ENCODE measurements at regions not wholly inside any gene's neighbourhood (a gene's known extent, or its start where the extent isn't known, plus 50 kb on each side); places are given as distances from the start of the nearest gene placed in this dataset.

GRCh38 chr9:30928045-30928444, 1456.4 kb upstream of the ACO1 start:
- no peak for FAIRE-seq
- ChIA-PET RAD21 (ENCODE audit: unreplicated experiment) (no interaction called here), POLR2A (no interaction called here), CTCF (no interaction called here), SMC1A (ENCODE audit: uncharacterized antibody, unreplicated experiment) (no interaction called here)
- no peak overlapping the region for H3K4me2 ChIP-seq (ENCODE audit: control insufficient read depth, insufficient read depth)
- TF ChIP-seq ZBTB33 (IDR thresholded peaks at IDR 0.05) = no peak
- no peak for TF ChIP-seq MYB (IDR thresholded peaks at IDR 0.05; ENCODE audit: borderline replicate concordance, low read depth, low read length)
- no peak for TF ChIP-seq FOS (IDR thresholded peaks at IDR 0.05; ENCODE audit: borderline replicate concordance, extremely low read depth, insufficient read length)
- H3K79me2 ChIP-seq (ENCODE audit: control insufficient read depth, insufficient read depth, low read length) = no peaks in the 10 kb centered on the region
- no peaks in the 10 kb centered on the region for H3K27me3 ChIP-seq (replicated peaks in 1 of 2; ENCODE audit: control insufficient read depth in 2 of 2, insufficient read depth in 2 of 2, low read length in 1 of 2)
- no peaks in the 10 kb centered on the region for H4K20me1 ChIP-seq (ENCODE audit: control insufficient read depth, insufficient read depth)
- H3K9me3 ChIP-seq (replicated peaks; ENCODE audit: control insufficient read depth, insufficient read depth, low read length) = no peaks in the 10 kb centered on the region
- H3K4me3 ChIP-seq = no peak overlapping the region
- in situ Hi-C loops (cut with MboI) (no loop called here), intact Hi-C loops (cut with micrococcal nuclease; ENCODE audit: unreplicated experiment) (no loop called here)
- DNase-seq (ENCODE audit: low read depth, low spot score) = no peak
- BruUV-seq (replicated peaks) = no TSS peak
- no peak for ATAC-seq
- H3K27ac ChIP-seq (ENCODE audit: control insufficient read depth, insufficient read depth) = no peak overlapping the region
- WGBS (ENCODE audit: insufficient coverage, insufficient replicate concordance, low lambda C conversion rate, missing lambda C conversion rate) = 18% methylated on average over 4 of the region's 4 CpGs
- no peak overlapping the region for H3K9ac ChIP-seq (ENCODE audit: control insufficient read depth, insufficient read depth, low read length)
- H3K36me3 ChIP-seq (ENCODE audit: control insufficient read depth in 2 of 2, insufficient read depth in 2 of 2, low read length in 1 of 2) = no peaks in the 10 kb centered on the region
- H3K4me1 ChIP-seq (ENCODE audit: control insufficient read depth, insufficient read depth, low read length) = no peaks in the 10 kb centered on the region
- no peak overlapping the region for H2AFZ ChIP-seq (ENCODE audit: control insufficient read depth, low read depth, low read length)

GRCh38 chr9:30932226-30932625, 1452.2 kb upstream of the ACO1 start:
- intact Hi-C loops (cut with micrococcal nuclease; ENCODE audit: unreplicated experiment) (no loop called here), in situ Hi-C loops (cut with MboI) (no loop called here)
- no peak overlapping the region for H3K9ac ChIP-seq (ENCODE audit: control insufficient read depth, insufficient read depth, low read length)
- no peaks in the 10 kb centered on the region for H3K79me2 ChIP-seq (ENCODE audit: control insufficient read depth, insufficient read depth, low read length)
- WGBS (ENCODE audit: insufficient coverage, insufficient replicate concordance, low lambda C conversion rate, missing lambda C conversion rate) = 32% methylated on average over 2 of the region's 2 CpGs
- H2AFZ ChIP-seq (ENCODE audit: control insufficient read depth, low read depth, low read length) = no peak overlapping the region
- FAIRE-seq (no peak), ATAC-seq (no peak), DNase-seq (ENCODE audit: low read depth, low spot score) (no peak)
- no peaks in the 10 kb centered on the region for H3K27me3 ChIP-seq (replicated peaks in 1 of 2; ENCODE audit: control insufficient read depth in 2 of 2, insufficient read depth in 2 of 2, low read length in 1 of 2)
- H3K4me1 ChIP-seq (ENCODE audit: control insufficient read depth, insufficient read depth, low read length) = no peaks in the 10 kb centered on the region
- H3K36me3 ChIP-seq (ENCODE audit: control insufficient read depth in 2 of 2, insufficient read depth in 2 of 2, low read length in 1 of 2) = no peaks in the 10 kb centered on the region
- ChIA-PET POLR2A (no interaction called here), RAD21 (ENCODE audit: unreplicated experiment) (no interaction called here), SMC1A (ENCODE audit: uncharacterized antibody, unreplicated experiment) (no interaction called here), CTCF (no interaction called here)
- H3K9me3 ChIP-seq (replicated peaks; ENCODE audit: control insufficient read depth, insufficient read depth, low read length) = no peaks in the 10 kb centered on the region
- no peaks in the 10 kb centered on the region for H4K20me1 ChIP-seq (ENCODE audit: control insufficient read depth, insufficient read depth)
- H3K4me2 ChIP-seq (ENCODE audit: control insufficient read depth, insufficient read depth) = no peak overlapping the region
- H3K4me3 ChIP-seq = no peak overlapping the region
- BruUV-seq (replicated peaks) = no TSS peak
- TF ChIP-seq ZNF687 (IDR thresholded peaks at IDR 0.05) (no peak), SPI1 (IDR thresholded peaks at IDR 0.05; ENCODE audit: borderline replicate concordance, insufficient read depth, low read depth, low read length) (no peak)
- no peak overlapping the region for H3K27ac ChIP-seq (ENCODE audit: control insufficient read depth, insufficient read depth)
